Breast epithelium (tissue), 4 donors: ENCODE measurements at regions not wholly inside any gene's neighbourhood (a gene's known extent, or its start where the extent isn't known, plus 50 kb on each side); places are given as distances from the start of the nearest gene placed in this dataset.
"Not testable (repeated sequence)": the region's sequence is repeated elsewhere in the genome, so short reads cannot be mapped to it uniquely, and the experiment has no call there.

Experiments
- DNase-seq, 2 donors: peaks; one replicate each; pipeline ENCODE4 v3.0.0-alpha.2; 2019; ENCODE audit warnings: low spot score in 2 of 2
- H3K27ac ChIP-seq, 2 donors: fragments of 200-600 bp; sonication (generic) in 1 of 2; one replicate each; pipeline ENCODE4 v1.5.1; 2016 to 2019; ENCODE audit warnings: mild to moderate bottlenecking in 1 of 2
- H3K27me3 ChIP-seq, 2 donors: fragments of 200-600 bp; sonication (generic) in 1 of 2; one replicate each; pipeline versions ENCODE4 v1.5.1 to v1.6.0; 2017 to 2019; ENCODE audit warnings: control low read depth in 1 of 2, mild to moderate bottlenecking in 1 of 2
- H3K36me3 ChIP-seq: fragments of 200-600 bp; one replicate; pipeline ENCODE4 v1.5.1; 2019
- H3K4me1 ChIP-seq, 2 donors: fragments of 200-600 bp; sonication (generic); one replicate each; pipeline ENCODE4 v1.5.1; 2016 to 2019; ENCODE audit warnings: control low read depth in 1 of 2
- H3K4me3 ChIP-seq, 3 donors: fragments of 200-600 bp; sonication (generic); 1 replicate in 2 of 3; 2 replicates in 1 of 3; pipeline ENCODE4 v1.5.1; 2016 to 2019; ENCODE audit warnings: mild to moderate bottlenecking in 3 of 3, moderate library complexity in 2 of 3
- H3K9me3 ChIP-seq, 2 donors: fragments of 200-600 bp; sonication (generic) in 1 of 2; one replicate each; pipeline ENCODE4 v1.5.1; 2016 to 2019; ENCODE audit warnings: control low read depth in 1 of 2
- CTCF ChIP-seq, 3 donors: fragments of 450-650 bp; IDR thresholded peaks; one replicate each; pipeline ENCODE4 v1.5.1; 2016 to 2017; ENCODE audit warnings: antibody characterized with exemption in 3 of 3, mild to moderate bottlenecking in 3 of 3, moderate library complexity in 3 of 3
- POLR2A ChIP-seq: fragments of 450-650 bp; IDR thresholded peaks from one replicate; pipeline ENCODE4 v1.6.1; 2016; ENCODE audit warnings: antibody characterized with exemption, mild to moderate bottlenecking, moderate library complexity
- POLR2AphosphoS5 ChIP-seq, 3 donors: sonication (generic); formaldehyde crosslinking; IDR thresholded peaks; one replicate each; pipeline ENCODE4 v1.6.1; 2017; ENCODE audit warnings: antibody characterized with exemption in 3 of 3
- intact Hi-C: fragments of 100-400 bp; cut with DNase I; formaldehyde crosslinking; loops from one replicate; pipeline ENCODE4 v1.15.1; 2023; ENCODE audit warnings: low total_unique reads

GRCh38 chr15:62515696-62516395 lies 350.8 kb upstream of the C2CD4B start:
- DNase-seq = no peak
- intact Hi-C loops = no loop called here
- H3K4me3 ChIP-seq = no peak overlapping the region
- H3K4me1 ChIP-seq = no peaks in the 10 kb centered on the region
- H3K9me3 ChIP-seq = no peaks in the 10 kb centered on the region
- H3K27ac ChIP-seq = no peak overlapping the region
- no peaks in the 10 kb centered on the region for H3K27me3 ChIP-seq
- H3K36me3 ChIP-seq = no peaks in the 10 kb centered on the region
- TF ChIP-seq POLR2A (no peak), POLR2AphosphoS5 (IDR thresholded peaks at IDR 0.05) (no peak), CTCF (IDR thresholded peaks at IDR 0.05) (no peak)

DNA sequence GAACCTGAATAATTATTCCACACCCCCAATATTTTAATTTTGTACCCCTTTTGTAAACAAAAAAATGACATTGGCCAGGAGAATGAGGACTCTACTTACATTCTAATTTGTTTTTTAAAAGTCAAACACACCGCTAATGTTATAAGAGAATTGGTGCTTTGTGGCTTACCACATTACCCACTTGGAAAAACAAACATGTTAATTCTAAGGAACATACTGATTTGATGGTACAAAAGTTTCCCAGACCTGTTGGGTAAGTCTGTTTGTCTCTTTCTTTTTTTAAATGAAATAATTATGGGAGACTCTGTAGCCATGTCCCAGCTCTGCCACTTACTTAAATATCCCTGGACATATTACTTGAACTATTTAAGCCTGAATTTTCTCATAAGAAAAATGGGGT lies 352.5 kb upstream of the C2CD4B start:
- no peak for DNase-seq
- H3K4me1 ChIP-seq = no peaks in the 10 kb centered on the region

DNA sequence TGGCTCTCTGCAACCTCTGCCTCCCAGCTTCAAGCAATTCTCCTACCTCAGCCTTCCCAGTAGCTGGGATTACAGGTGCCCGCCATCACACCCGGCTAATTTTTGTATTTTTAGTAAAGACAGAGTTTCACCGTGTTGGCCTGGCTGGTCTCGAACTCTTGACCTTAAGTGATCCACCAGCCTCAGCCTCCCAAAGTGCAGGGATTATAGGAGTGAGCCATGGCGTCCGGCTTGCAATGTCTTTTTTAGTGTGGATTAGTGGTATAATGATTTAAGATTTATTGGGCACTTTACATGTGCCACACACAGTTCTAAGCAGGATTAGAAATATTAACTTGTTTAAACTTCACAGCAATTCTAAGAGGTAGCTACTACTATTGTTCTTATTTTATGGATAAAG lies 353.6 kb upstream of the C2CD4B start:
- H3K4me1 ChIP-seq, DNase-seq, H3K27ac ChIP-seq, H3K27me3 ChIP-seq, H3K4me3 ChIP-seq, H3K36me3 ChIP-seq, H3K9me3 ChIP-seq, intact Hi-C loops: not testable (repeated sequence)

More for the DNA sequence above, 352.5 kb upstream of the C2CD4B start:
- intact Hi-C loops = no loop called here
- Histone ChIP-seq H3K36me3 (no peaks in the 10 kb centered on the region), H3K27ac (no peak overlapping the region), H3K4me3 (no peak overlapping the region), H3K9me3 (no peaks in the 10 kb centered on the region), H3K27me3 (no peaks in the 10 kb centered on the region)
- TF ChIP-seq POLR2AphosphoS5 (IDR thresholded peaks at IDR 0.05) (no peak), POLR2A (no peak)

DNA sequence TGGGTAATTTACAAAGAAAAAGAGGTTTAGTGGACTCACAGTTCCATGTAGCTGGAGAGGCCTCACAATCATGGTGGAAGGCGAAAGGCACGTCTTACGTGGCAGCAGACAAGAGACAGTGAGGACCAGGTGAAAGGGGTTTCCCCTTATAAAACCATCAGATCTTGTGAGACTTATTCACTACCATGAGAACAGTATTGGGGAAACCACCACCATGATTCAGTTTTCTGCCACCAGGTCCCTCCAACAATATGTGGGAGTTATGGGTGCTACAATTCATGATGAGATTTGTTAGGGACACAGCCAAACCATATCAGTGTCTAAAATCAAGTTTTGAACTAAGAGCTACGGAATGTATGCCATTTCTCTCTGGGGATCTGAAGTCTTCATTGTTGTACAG lies 354.8 kb upstream of the C2CD4B start:
- no peak overlapping the region for H3K4me3 ChIP-seq
- no peaks in the 10 kb centered on the region for H3K27me3 ChIP-seq
- no peak for DNase-seq
- no peaks in the 10 kb centered on the region for H3K36me3 ChIP-seq
- H3K9me3 ChIP-seq = no peaks in the 10 kb centered on the region
- intact Hi-C loops = no loop called here
- H3K27ac ChIP-seq = no peak overlapping the region
- TF ChIP-seq POLR2A = no peak
- TF ChIP-seq POLR2AphosphoS5 (IDR thresholded peaks at IDR 0.05) = no peak
- no peak for TF ChIP-seq CTCF (IDR thresholded peaks at IDR 0.05)
- H3K4me1 ChIP-seq = no peaks in the 10 kb centered on the region

GRCh38 chr15:62520887-62521286 lies 355.8 kb upstream of the C2CD4B start:
- TF ChIP-seq POLR2AphosphoS5 (IDR thresholded peaks at IDR 0.05) (no peak), CTCF (IDR thresholded peaks at IDR 0.05) (no peak), POLR2A (no peak)
- no peak for DNase-seq
- intact Hi-C loops = no loop called here

GRCh38 chr15:62521396-62521795 lies 356.3 kb upstream of the C2CD4B start:
- intact Hi-C loops = no loop called here
- no peak for TF ChIP-seq POLR2A
- no peak for TF ChIP-seq CTCF (IDR thresholded peaks at IDR 0.05)
- no peak for TF ChIP-seq POLR2AphosphoS5 (IDR thresholded peaks at IDR 0.05)
- Histone ChIP-seq H3K36me3 (no peaks in the 10 kb centered on the region), H3K9me3 (no peaks in the 10 kb centered on the region), H3K4me1 (no peaks in the 10 kb centered on the region), H3K4me3 (no peak overlapping the region), H3K27ac (no peak overlapping the region), H3K27me3 (no peaks in the 10 kb centered on the region)
- no peak for DNase-seq

More at GRCh38 chr15:62520887-62521286, 355.8 kb upstream of the C2CD4B start:
- no peak overlapping the region for H3K27ac ChIP-seq
- no peak overlapping the region for H3K4me3 ChIP-seq
- H3K27me3 ChIP-seq = no peaks in the 10 kb centered on the region
- no peaks in the 10 kb centered on the region for H3K36me3 ChIP-seq
- H3K4me1 ChIP-seq = no peaks in the 10 kb centered on the region
- no peaks in the 10 kb centered on the region for H3K9me3 ChIP-seq
